ENCODE measurements at regions not wholly inside any gene's neighbourhood (a gene's known extent, or its start where the extent isn't known, plus 50 kb on each side); places are given as distances from the start of the nearest gene placed in this dataset.
"Not testable (repeated sequence)": the region's sequence is repeated elsewhere in the genome, so short reads cannot be mapped to it uniquely, and the experiment has no call there.

DNA sequence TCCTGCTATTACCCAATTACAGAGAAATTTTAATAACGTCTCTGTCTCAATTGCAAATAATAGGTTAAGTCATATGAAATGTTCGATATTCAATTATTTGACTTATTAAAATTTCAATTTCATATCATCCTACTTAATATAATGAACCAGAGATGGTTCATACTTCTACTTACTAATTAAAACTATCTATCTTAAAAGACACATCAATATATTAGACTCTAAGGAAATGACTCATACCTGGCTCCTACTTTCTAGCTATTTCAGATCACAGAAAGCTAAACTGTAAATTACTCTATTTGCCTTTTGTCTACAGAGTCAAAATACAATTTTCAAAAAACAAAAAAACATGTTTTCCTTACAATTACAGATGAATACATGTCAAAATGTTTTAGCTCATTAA lies 99.6 kb downstream of the CAPZA3 start:
- intact Hi-C loops (cut with DNase I) = no loop called here
- DNase-seq (ENCODE audit: extremely low spot score) = no peak
- TF ChIP-seq POLR2AphosphoS5 (IDR thresholded peaks at IDR 0.05) (no peak), EP300 (IDR thresholded peaks at IDR 0.05) (no peak), POLR2A (IDR thresholded peaks at IDR 0.05; ENCODE audit: low read depth) (no peak)
- TF ChIP-seq, protein P1, sequence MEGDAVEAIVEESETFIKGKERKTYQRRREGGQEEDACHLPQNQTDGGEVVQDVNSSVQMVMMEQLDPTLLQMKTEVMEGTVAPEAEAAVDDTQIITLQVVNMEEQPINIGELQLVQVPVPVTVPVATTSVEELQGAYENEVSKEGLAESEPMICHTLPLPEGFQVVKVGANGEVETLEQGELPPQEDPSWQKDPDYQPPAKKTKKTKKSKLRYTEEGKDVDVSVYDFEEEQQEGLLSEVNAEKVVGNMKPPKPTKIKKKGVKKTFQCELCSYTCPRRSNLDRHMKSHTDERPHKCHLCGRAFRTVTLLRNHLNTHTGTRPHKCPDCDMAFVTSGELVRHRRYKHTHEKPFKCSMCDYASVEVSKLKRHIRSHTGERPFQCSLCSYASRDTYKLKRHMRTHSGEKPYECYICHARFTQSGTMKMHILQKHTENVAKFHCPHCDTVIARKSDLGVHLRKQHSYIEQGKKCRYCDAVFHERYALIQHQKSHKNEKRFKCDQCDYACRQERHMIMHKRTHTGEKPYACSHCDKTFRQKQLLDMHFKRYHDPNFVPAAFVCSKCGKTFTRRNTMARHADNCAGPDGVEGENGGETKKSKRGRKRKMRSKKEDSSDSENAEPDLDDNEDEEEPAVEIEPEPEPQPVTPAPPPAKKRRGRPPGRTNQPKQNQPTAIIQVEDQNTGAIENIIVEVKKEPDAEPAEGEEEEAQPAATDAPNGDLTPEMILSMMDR (IDR thresholded peaks at IDR 0.05) = no peak
- H3K4me3 ChIP-seq = no peak overlapping the region
- peaks cover 0 to 11% (median 1%) of the 10 kb centered on the region in 4 donors for H3K9me3 ChIP-seq
- H3K27ac ChIP-seq (replicated peaks in 1 of 4) = peak overlapping the region in 3 of 4 donors; percentile 20 to 55 (median 50)
- H3K4me1 ChIP-seq = peaks cover 0 to 15% (median 0%) of the 10 kb centered on the region in 4 donors
- no peaks in the 10 kb centered on the region for H3K36me3 ChIP-seq
- 39% methylated on average over 2 of the region's 2 CpGs for WGBS
- H3K27me3 ChIP-seq = no peaks in the 10 kb centered on the region

DNA sequence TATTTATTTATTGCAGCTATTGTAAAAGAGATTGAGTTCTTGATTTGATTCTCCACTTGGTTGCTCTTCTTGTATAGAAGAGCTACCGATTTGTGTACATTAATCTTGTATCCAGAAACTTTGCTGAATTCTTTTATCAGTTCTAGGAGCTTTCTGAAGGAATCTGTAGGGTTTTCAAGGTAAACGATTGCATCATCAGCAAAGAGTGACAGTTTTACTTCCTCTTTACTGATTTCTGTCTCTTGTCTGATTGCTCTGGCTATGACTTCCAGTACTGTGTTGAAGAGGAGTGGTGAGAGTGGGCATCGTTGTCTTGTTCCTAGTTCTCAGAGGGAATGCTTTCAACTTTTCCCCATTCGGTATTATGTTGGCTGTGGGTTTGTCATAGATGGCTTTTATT lies 103.1 kb downstream of the CAPZA3 start:
- intact Hi-C loops (cut with DNase I); H3K27ac ChIP-seq (replicated peaks in 1 of 4); H3K4me3 ChIP-seq; DNase-seq (ENCODE audit: extremely low spot score); H3K36me3 ChIP-seq; H3K27me3 ChIP-seq: not testable (repeated sequence)
- H3K4me1 ChIP-seq = peaks cover 0 to 15% (median 0%) of the 10 kb centered on the region in 4 donors
- peaks cover 0 to 11% (median 1%) of the 10 kb centered on the region in 4 donors for H3K9me3 ChIP-seq
- WGBS = 82% methylated on average over 4 of the region's 4 CpGs

DNA sequence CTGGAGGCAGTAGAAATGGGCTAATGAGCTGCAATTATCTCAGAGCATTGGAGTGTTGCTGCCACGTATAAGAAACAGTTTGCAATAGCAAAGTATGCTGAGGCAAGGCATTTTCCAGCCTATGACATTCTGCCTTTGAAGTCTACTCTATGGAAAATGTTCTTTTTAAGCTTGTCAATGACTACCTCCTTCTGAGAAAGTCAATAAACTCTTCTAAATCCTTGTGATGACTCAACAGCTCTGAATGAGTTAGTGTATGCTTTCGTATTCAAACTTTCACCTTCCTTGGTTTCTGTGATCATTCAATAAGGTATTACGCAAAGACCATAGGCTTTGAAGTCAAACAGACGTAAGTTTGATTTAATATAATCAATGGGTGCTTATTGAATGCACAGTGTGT lies 111.2 kb downstream of the CAPZA3 start:
- peaks cover 0 to 6% (median 0%) of the 10 kb centered on the region in 4 donors for H3K4me1 ChIP-seq
- H3K27ac ChIP-seq (replicated peaks in 1 of 4) = no peak overlapping the region
- no peaks in the 10 kb centered on the region for H3K9me3 ChIP-seq
- intact Hi-C loops (cut with DNase I) = no loop called here
- TF ChIP-seq, protein P1 (IDR thresholded peaks at IDR 0.05) = no peak
- TF ChIP-seq POLR2A (IDR thresholded peaks at IDR 0.05; ENCODE audit: low read depth) (no peak), POLR2AphosphoS5 (IDR thresholded peaks at IDR 0.05) (no peak), EP300 (IDR thresholded peaks at IDR 0.05) (no peak)
- WGBS = 86% methylated on average over 4 of the region's 4 CpGs
- no peaks in the 10 kb centered on the region for H3K27me3 ChIP-seq
- no peak for DNase-seq (ENCODE audit: extremely low spot score)
- no peak overlapping the region for H3K4me3 ChIP-seq
- H3K36me3 ChIP-seq = no peaks in the 10 kb centered on the region

DNA sequence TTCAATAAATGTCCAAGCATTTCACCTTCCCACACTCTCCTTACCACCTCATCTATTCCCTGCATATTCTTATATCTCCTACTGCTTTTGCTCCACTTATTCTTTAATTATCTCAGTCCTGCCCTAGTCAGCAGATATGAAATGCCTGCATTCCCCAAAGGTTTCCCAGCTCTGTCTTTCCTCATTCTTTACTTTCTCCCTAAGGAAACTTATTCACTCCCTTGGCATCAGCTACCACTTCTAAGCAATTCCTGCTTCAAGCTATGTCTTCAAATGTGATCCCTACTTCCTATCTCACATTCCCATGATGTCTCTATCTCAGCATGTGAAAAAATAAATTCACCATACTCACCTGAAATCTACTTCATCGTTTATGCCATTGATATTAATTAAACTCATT lies 111.8 kb downstream of the CAPZA3 start:
- no peak for DNase-seq (ENCODE audit: extremely low spot score)
- Histone ChIP-seq H3K27ac (replicated peaks in 1 of 4) (no peak overlapping the region), H3K4me1 (peaks cover 0 to 6% (median 0%) of the 10 kb centered on the region in 4 donors), H3K9me3 (no peaks in the 10 kb centered on the region), H3K4me3 (no peak overlapping the region), H3K36me3 (no peaks in the 10 kb centered on the region), H3K27me3 (no peaks in the 10 kb centered on the region)
- intact Hi-C loops (cut with DNase I) = no loop called here
- WGBS = 88% methylated on average over 1 of the region's 1 CpG
- TF ChIP-seq EP300 (IDR thresholded peaks at IDR 0.05) (no peak), POLR2A (IDR thresholded peaks at IDR 0.05; ENCODE audit: low read depth) (no peak), POLR2AphosphoS5 (IDR thresholded peaks at IDR 0.05) (no peak)
- TF ChIP-seq, protein P1 (IDR thresholded peaks at IDR 0.05) = no peak

DNA sequence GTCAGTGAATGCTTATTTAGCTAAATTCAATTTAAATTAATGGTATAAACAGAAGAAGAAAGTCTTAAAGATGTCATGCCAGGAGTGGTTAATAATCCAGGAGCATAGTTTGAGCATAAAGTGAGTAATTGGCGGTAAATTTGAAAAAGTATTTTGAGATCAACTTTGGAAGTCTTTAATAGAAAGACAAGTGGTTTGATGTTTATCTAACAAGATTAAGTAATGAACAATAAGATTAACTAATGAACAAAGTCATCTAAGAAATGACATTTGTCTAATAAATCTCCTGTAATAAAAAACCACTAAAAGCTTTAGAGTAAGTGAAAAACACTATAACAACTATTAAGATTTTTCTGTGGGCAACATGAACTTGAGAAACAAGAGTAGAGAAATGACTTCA lies 112.8 kb downstream of the CAPZA3 start:
- TF ChIP-seq, protein P1 (IDR thresholded peaks at IDR 0.05) = no peak
- no peak for TF ChIP-seq POLR2A (IDR thresholded peaks at IDR 0.05; ENCODE audit: low read depth)
- no peak for TF ChIP-seq POLR2AphosphoS5 (IDR thresholded peaks at IDR 0.05)
- no peak for TF ChIP-seq EP300 (IDR thresholded peaks at IDR 0.05)
- 92% methylated on average over 1 of the region's 1 CpG for WGBS
- H3K27ac ChIP-seq (replicated peaks in 1 of 4) = no peak overlapping the region
- no peak overlapping the region for H3K4me3 ChIP-seq
- no peaks in the 10 kb centered on the region for H3K9me3 ChIP-seq
- peaks cover 0 to 6% (median 0%) of the 10 kb centered on the region in 4 donors for H3K4me1 ChIP-seq
- H3K27me3 ChIP-seq = no peaks in the 10 kb centered on the region
- intact Hi-C loops (cut with DNase I) = no loop called here
- DNase-seq (ENCODE audit: extremely low spot score) = no peak
- H3K36me3 ChIP-seq = no peaks in the 10 kb centered on the region
